ENCODE measurements at regions not wholly inside any gene's neighbourhood (a gene's known extent, or its start where the extent isn't known, plus 50 kb on each side); places are given as distances from the start of the nearest gene placed in this dataset.

DNA sequence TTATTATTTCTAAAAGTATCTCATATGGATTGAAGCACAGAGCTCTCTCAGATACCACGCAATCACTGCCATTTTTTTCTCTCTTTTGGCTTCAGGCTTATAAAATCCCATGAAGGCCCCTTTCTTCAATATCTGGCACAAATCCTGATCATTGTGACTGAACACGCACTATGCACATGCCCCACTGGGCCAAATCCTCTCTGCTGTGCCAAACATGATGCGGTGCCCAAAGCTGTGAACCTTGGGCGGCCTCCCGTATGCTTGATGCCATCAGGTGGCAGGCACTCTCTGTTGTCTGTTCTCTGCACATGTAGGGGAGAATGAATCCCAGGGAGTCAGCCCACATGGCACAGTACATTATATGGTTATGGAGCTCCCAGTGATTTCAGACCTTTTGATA is 375.0 kb upstream of the RGMB start:
- no peaks in the 10 kb centered on the region for H3K4me1 ChIP-seq
- peaks cover 0 to 4% (median 0%) of the 10 kb centered on the region in 11 donors for H3K9me3 ChIP-seq
- no peaks in the 10 kb centered on the region for H3K36me3 ChIP-seq
- TF ChIP-seq, protein P1, sequence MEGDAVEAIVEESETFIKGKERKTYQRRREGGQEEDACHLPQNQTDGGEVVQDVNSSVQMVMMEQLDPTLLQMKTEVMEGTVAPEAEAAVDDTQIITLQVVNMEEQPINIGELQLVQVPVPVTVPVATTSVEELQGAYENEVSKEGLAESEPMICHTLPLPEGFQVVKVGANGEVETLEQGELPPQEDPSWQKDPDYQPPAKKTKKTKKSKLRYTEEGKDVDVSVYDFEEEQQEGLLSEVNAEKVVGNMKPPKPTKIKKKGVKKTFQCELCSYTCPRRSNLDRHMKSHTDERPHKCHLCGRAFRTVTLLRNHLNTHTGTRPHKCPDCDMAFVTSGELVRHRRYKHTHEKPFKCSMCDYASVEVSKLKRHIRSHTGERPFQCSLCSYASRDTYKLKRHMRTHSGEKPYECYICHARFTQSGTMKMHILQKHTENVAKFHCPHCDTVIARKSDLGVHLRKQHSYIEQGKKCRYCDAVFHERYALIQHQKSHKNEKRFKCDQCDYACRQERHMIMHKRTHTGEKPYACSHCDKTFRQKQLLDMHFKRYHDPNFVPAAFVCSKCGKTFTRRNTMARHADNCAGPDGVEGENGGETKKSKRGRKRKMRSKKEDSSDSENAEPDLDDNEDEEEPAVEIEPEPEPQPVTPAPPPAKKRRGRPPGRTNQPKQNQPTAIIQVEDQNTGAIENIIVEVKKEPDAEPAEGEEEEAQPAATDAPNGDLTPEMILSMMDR (IDR thresholded peaks at IDR 0.05), result no peak
- ATAC-seq, result no peak
- H3K4me3 ChIP-seq, result no peak overlapping the region
- WGBS, 2 donors, result 86 to 89% methylated on average over 5 of the region's 5 CpGs
- no peak for DNase-seq
- no peaks in the 10 kb centered on the region for H3K27me3 ChIP-seq
- intact Hi-C loops (cut with DNase I), result no loop called here
- no peak overlapping the region for H3K27ac ChIP-seq

DNA sequence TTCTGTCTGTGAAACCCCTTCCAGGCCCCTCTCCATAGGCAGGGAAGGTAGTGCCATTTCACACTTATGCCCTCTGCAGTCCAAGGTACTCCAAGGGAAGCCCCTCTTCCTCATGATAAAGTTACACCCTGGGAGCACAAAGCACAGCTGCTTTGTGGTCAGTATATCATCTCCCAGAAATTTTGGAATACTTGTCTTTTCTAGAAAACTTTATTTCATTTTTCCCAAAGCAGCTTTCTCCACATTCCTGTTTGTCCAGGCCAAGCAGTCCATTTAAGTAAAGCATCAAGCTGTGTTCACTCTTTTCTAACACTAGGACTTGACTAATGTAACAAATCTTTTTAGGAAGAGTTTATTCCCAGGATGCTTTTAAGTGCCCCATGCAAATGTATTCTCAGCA is 371.8 kb upstream of the RGMB start:
- DNase-seq, result no peak
- H3K4me3 ChIP-seq, result no peak overlapping the region
- ATAC-seq, result no peak
- H3K27ac ChIP-seq, result no peak overlapping the region
- intact Hi-C loops (cut with DNase I), result no loop called here
- H3K36me3 ChIP-seq, result no peaks in the 10 kb centered on the region
- H3K4me1 ChIP-seq, result no peaks in the 10 kb centered on the region
- H3K27me3 ChIP-seq, result no peaks in the 10 kb centered on the region
- TF ChIP-seq, protein P1 (IDR thresholded peaks at IDR 0.05), result no peak
- H3K9me3 ChIP-seq, result no peaks in the 10 kb centered on the region

DNA sequence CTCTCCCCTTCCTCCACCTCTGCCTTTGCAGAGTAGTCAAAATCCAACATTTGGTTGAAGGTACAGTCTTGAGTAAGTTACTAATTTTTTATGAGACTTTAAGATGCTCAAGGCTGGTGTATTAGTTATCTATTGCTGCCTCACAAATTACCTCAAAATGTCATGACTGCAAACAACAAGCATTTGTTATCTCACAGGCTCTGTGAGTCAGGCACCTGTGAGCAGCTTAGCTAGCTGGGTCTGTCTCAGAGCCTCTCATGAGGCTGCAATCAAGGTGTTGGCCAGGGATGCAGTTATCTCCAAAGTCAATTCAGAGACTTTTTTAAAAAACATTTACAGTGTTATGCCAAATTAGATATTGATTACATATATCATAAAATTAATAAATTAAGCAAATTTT is 371.3 kb upstream of the RGMB start:
- Histone ChIP-seq H3K27ac (no peak overlapping the region), H3K4me3 (no peak overlapping the region), H3K27me3 (no peaks in the 10 kb centered on the region), H3K4me1 (no peaks in the 10 kb centered on the region), H3K36me3 (no peaks in the 10 kb centered on the region), H3K9me3 (no peaks in the 10 kb centered on the region)
- ATAC-seq, result no peak
- intact Hi-C loops (cut with DNase I), result no loop called here
- DNase-seq, result no peak
- TF ChIP-seq, protein P1 (IDR thresholded peaks at IDR 0.05), result no peak

DNA sequence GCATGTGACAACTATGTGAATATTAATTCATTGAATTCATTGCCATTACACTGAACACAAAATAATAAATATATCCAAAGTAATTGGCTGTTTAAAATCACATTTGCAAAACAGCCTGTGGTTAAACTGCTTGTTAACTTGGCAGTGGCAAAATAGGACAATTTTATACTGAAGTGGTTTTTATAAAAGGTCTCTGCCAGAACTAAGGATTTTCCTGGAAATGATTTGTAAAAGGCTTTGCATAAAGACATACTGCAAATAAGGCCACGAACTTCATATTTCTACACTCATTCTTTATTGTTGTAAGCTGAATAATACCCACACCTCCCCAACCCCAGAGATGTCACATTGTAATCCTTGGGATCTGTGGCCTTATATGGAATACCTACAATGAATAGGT is 370.3 kb upstream of the RGMB start:
- Histone ChIP-seq H3K27me3 (no peaks in the 10 kb centered on the region), H3K4me3 (no peak overlapping the region), H3K4me1 (no peaks in the 10 kb centered on the region), H3K27ac (no peak overlapping the region), H3K36me3 (no peaks in the 10 kb centered on the region), H3K9me3 (no peaks in the 10 kb centered on the region)
- ATAC-seq, result no peak
- TF ChIP-seq, protein P1 (IDR thresholded peaks at IDR 0.05), result no peak
- intact Hi-C loops (cut with DNase I), result no loop called here
- WGBS, 2 donors, result 60 to 66% methylated on average over 1 of the region's 1 CpG
- DNase-seq, result no peak

DNA sequence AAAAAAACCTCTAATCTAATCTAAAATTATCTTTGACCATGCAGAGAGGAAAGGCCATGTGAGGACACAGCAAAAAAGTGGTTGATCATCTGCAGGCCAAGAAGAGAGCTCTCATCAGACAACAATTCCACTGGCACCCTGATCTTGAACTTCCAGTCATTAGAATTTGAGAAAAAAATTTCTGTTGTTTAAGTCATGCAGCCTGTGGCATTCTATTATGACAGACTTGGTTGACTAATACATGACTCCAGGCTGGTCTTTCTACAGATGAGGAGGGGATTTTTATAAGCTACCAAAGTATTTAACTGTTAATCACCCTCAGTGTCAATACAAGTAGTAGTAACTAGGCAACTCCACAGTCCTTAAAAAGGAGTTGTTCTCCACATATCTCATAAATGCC is 358.5 kb upstream of the RGMB start:
- intact Hi-C loops (cut with DNase I), result no loop called here
- Histone ChIP-seq H3K36me3 (no peaks in the 10 kb centered on the region), H3K27me3 (no peaks in the 10 kb centered on the region), H3K4me3 (no peak overlapping the region), H3K27ac (no peak overlapping the region), H3K4me1 (no peaks in the 10 kb centered on the region), H3K9me3 (no peaks in the 10 kb centered on the region)
- TF ChIP-seq, protein P1 (IDR thresholded peaks at IDR 0.05), result no peak
- DNase-seq (no peak), ATAC-seq (no peak)
